Fibroblast of the conjunctiva (primary cell): ENCODE measurements at regions not wholly inside any gene's neighbourhood (a gene's known extent, or its start where the extent isn't known, plus 50 kb on each side); places are given as distances from the start of the nearest gene placed in this dataset.

Experiments
- DNase-seq: peaks from one replicate; pipeline ENCODE4 v3.0.0-alpha.2; 2010; ENCODE audit warnings: low read depth

GRCh38 chr1:201686714-201687455 is 142.1 kb upstream of the IPO9 start:
- no peak for DNase-seq

- no peak for DNase-seq
Measured at GRCh38 chr1:201688514-201688913, 140.4 kb upstream of the IPO9 start.

- no peak for DNase-seq
Measured at GRCh38 chr1:201689647-201690046, 139.3 kb upstream of the IPO9 start.

GRCh38 chr1:201690528-201690927 is 138.4 kb upstream of the IPO9 start:
- no peak for DNase-seq

GRCh38 chr1:201691716-201692554 is 137.0 kb upstream of the IPO9 start:
- no peak for DNase-seq

- DNase-seq: no peak
Measured at GRCh38 chr1:201692555-201693394, 136.2 kb upstream of the IPO9 start.

GRCh38 chr1:201693890-201694607 is 134.9 kb upstream of the IPO9 start:
- no peak for DNase-seq

- no peak for DNase-seq
Measured at GRCh38 chr1:201694608-201695335, 134.2 kb upstream of the IPO9 start.

- no peak for DNase-seq
Measured at GRCh38 chr1:201695607-201696006, 133.3 kb upstream of the IPO9 start.

GRCh38 chr1:201696217-201696761 is 132.7 kb upstream of the IPO9 start:
- peak; percentile 92 for DNase-seq

- no peak for DNase-seq
Measured at GRCh38 chr1:201697174-201697573, 131.8 kb upstream of the IPO9 start.

- no peak for DNase-seq
Measured at GRCh38 chr1:201701831-201702230, 127.1 kb upstream of the IPO9 start.

- no peak for DNase-seq
Measured at GRCh38 chr1:201702936-201703335, 126.0 kb upstream of the IPO9 start.

- DNase-seq: peak; percentile 75
Measured at GRCh38 chr1:201703621-201704438, 125.1 kb upstream of the IPO9 start.

- no peak for DNase-seq
Measured at GRCh38 chr1:201704439-201704792, 124.5 kb upstream of the IPO9 start.

GRCh38 chr1:201705389-201705788 is 123.6 kb upstream of the IPO9 start:
- no peak for DNase-seq

GRCh38 chr1:201706109-201706508 is 122.8 kb upstream of the IPO9 start:
- no peak for DNase-seq

- no peak for DNase-seq
Measured at GRCh38 chr1:201707027-201707426, 121.9 kb upstream of the IPO9 start.

- no peak for DNase-seq
Measured at GRCh38 chr1:201707656-201708055, 121.3 kb upstream of the IPO9 start.

GRCh38 chr1:201708085-201708512 is 120.9 kb upstream of the IPO9 start:
- DNase-seq: no peak
